Stimulated activated CD8-positive, alpha-beta memory T cell treated with anti-CD3 and anti-CD28 coated beads, Interleukin-7, amount 100 ng/mL, for 1 hour (primary cell): ENCODE measurements at regions not wholly inside any gene's neighbourhood (a gene's known extent, or its start where the extent isn't known, plus 50 kb on each side); places are given as distances from the start of the nearest gene placed in this dataset.
"Not testable (repeated sequence)": the region's sequence is repeated elsewhere in the genome, so short reads cannot be mapped to it uniquely, and the experiment has no call there.

Experiments used
- DNase-seq, 2 donors: peaks; one replicate each; pipeline ENCODE4 v3.0.0-alpha.2; 2020; ENCODE audit warnings: low read depth in 2 of 2

DNA sequence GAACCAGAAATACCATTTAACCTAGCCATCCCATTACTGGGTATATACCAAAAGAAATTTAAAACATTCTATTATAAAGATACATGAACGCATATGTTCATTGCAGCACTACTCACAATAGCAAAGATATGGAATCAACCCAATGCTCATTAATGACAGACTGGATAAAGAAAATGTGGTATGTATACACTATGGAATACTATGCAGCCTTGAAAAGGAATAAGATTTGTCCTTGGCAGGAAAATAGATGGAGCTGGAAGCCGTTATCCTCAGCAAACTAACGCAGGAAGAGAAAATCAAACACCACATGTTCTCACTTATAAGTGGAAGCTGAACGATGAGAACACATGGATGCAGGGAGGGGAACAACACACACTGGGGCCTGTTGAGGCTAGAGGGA, 146.1 kb upstream of the HMGA2 start:
- DNase-seq: not testable (repeated sequence)

DNA sequence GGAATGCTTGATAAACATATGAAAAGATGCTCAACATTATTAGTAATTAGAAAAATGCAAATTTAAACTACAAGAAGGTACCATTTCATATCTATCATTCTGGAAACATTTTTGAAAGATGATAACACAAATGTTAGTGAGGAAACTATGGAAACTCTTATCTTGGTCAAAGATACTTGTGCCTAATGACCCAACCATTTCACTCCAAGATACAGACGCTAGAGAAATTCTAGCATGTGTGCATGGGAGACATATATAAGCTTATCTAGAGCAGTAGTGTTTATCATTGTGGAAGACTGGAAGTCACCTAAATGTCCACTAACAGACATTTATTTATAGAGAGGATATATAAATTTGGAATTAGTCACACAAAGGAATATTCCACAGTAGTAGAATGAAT, 143.1 kb upstream of the HMGA2 start:
- DNase-seq: no peak

DNA sequence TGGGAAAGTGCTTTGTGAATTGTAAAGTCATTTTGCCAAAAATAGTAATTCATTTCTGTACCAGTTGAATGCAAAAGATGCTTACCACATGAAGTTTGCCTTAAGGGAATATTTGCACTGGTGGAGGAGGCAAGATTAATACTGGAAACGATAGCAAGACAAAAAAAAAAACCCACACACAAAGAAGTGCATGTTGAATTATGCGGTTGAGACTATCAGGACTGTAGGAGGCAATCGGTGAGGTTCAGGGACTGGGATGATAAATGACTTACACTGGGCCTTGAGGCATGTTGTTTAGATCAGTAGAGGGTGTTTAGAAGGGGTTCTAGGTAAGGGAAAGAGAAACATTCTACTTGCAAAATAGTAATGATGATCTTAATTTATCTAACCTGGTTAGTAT, 142.2 kb upstream of the HMGA2 start:
- DNase-seq: no peak

DNA sequence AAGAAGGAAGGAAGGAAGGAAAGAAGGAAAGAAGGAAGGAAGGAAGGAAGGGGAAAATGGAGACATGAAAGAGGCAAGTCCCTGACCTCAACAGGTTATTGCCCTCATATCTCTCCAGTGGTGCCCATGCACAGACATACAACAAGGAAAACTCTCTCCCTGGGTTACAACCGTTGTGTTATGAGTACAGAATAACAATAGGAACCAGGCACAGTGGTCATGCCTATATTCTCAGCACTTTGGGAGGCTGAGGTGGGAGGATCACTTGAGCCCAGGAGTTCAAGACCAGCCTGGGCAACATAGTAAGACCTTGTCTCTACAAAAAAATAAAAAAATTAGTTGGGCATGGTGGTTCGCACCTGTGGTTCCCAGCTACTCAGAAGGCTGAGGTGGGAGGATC, 139.4 kb upstream of the HMGA2 start:
- DNase-seq: no peak

DNA sequence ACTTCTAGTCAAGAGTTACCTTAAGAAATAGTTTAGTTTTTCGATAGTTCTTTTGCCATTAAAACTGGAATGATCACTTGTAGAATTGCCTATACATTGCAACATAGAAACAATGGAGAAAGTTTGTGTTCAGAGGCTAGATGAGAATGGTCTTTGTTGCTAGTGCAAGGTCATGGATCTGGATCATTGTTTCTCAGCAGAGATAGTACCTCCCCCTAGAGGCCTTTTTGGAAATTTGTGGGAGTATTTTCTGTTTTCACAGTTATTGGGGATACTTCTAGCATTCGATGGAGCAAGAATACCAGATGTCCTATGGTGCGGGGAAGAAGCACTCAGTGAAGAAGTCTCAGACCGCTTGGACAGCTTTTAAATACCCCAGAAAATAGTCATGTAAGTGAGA, 138.8 kb upstream of the HMGA2 start:
- no peak for DNase-seq

DNA sequence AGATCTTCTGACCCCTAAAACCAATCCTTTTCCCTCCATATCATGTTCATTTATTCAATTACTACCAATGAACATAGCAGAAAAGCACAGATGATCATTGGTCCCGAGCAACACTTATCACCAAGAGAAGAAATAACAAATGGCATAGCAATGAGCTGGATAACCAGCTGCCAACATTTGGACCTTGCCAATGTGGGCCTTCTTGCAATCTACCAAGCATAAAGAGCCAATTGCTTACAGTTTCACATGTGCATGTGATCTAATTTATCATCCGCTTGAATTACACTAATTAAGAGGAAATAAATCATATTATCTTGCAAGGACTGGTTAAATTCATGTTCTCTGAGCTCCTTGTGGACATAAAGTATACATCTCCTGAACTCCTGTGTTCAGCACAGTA, 134.8 kb upstream of the HMGA2 start:
- DNase-seq: no peak

DNA sequence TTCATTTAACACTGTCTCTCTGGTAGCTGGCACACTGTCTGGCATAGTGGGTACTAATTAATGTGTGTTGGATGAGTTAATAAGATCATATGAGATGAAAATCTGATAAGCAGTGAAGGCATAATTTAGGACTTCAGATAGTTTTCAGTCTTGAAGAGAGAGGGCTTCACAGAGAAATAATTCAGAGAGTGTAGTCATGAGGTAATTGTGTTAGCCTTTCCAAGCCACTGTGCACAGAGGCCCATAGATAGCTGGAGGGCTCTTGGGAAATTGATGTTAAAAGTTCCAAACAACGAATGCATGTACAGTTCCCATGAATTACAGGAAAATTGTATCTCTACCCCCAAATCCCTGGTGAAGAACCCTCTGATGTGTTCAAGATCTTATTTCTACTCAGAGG, 133.8 kb upstream of the HMGA2 start:
- no peak for DNase-seq

DNA sequence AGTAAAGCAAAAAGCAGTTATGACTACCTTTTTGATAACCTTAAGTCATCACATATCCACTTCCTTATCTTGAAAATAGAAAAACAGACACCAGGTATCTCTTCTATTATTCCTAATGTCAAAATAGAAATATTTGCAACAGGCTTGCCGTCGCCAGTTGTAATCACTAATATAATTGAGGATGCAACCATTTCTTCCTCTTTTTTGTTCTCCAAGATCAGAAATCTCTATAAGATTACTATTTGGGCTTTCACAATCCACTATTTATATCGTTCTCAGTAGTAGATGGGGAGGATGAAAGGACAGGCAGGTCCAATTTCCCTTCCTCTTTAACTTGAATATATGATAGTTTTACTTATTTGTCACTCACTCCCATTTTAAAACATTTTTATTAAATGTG, 130.2 kb upstream of the HMGA2 start:
- DNase-seq: no peak

DNA sequence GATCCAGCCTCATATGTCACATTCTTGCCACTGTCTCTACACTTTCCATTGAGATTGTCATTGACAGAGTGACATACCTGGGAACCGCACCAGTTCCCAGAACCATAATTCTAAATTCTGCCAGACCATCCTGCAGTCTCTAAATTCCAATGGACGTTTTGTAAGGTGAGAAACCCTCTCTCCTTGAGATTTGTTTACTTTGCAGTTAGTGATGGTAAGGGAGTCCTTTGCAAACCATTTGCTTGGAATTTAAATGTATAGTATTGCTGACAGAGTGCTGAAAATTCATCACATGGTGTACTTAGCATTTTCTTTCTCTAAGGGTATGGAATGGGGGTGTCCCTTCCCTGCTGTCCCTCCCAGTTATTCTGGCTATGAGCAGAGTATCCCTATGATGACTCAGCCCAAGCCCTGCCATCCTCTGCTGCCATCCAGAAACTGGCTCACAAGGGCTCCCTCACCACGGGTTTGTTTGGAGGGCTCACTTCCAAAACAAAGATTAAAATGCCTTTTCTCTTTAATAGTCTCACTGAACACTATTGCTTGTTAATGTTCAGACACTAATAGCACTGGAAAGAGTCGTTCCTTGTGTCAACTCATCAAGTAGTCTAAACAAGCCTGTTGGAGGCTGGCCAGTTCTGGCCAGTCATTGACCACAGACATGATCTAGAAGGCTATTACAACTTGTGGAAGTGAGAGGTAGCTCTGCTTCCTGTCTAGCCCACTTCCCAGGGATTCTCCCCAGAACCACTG, 129.0 kb upstream of the HMGA2 start:
- DNase-seq: no peak

DNA sequence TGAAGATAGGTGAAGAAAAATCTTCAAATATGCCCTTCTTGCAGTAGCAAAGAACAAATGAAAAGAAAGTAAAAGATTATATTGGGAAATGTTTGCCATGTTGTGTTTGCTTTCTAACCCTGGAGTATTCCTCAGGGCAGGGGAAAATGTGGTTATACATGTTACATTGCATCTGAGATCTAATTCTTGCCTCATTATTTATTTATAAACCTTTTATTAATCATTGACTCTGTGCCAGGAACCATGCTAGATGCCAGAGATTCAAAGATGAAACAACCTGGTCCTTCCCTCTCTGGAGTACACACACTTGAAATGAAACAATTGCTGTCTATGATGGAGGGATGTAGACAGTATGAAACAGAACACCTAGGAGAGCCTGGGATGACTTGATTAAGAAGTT, 128.1 kb upstream of the HMGA2 start:
- DNase-seq: no peak

DNA sequence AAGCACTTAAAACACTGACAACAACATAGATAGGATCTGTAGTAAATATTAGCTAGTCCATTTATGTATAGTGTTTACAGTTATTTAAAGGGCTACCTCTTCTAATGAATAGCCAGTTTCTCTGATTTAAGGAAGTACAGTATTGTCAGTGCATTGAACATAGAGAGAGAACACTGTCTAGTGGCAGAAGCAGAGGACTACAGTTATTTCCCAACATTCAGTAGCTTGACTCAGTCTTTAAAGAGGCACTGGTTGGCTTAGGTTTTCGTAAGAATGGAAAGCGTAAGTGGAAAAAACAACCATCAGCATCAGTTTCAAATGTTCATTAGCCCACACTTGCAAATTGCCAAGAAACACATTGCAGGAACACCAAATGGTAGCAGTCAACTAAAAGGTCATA, 125.0 kb upstream of the HMGA2 start:
- no peak for DNase-seq

DNA sequence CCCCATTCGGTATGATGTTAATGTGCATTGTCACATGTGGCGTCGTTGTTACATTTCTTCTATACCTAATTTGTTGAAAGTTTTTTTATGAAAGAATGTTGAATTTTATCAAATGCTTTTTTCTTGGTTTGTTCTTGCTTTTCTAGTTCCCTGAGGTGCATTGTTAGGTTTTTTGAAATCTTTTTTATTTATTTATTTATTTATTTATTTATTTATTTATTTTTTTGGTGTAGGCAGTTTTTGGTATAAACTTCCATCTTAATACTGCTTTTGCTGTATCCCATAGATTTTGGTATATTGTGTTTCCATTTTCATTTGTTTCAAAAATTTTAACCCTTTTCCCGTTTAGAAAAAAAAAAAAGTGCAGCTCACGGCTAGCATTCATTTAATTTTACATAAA, 121.1 kb upstream of the HMGA2 start:
- no peak for DNase-seq

DNA sequence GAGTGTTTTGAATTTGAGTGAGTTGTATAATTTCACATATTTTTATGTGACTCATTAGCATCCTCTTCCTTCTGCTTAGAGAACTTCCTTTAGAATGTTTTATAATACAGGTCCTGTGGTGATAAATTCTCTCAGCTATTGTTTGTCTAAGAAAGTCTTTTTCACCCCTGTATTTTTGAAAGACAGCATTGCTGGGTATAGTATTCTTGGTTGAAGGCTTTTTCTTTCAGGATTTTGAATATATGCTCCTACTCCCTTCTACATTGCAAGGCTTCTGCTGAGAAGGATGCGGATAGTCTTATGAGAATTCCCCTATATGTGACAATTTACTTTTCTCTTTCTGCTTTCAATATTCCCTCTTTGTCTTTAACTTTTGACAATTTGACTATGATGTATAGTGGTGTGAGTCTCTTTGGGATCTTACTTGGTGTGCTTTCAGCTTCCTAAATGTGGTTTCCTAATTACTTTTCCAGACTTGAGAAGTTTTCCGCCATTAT, 118.9 kb upstream of the HMGA2 start:
- DNase-seq: no peak

DNA sequence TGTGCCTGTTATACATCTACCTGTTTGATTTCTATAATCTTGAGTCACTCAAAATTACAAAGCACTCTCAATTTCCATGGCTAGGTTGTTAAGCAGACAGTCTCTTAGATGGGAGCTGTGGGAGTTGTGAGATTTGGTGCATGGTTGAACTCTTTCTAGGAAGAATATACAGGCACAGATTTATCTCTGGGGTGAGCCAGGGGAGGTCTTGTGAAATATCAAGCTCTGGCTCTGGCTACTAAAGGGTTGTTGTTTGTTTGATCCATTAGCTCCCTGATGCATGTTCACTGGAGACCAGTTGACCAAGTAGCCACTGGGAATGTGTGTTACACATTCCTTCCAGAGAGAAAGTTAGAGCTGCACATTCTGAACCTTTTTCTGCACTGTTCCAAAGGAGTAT, 117.2 kb upstream of the HMGA2 start:
- DNase-seq: no peak

DNA sequence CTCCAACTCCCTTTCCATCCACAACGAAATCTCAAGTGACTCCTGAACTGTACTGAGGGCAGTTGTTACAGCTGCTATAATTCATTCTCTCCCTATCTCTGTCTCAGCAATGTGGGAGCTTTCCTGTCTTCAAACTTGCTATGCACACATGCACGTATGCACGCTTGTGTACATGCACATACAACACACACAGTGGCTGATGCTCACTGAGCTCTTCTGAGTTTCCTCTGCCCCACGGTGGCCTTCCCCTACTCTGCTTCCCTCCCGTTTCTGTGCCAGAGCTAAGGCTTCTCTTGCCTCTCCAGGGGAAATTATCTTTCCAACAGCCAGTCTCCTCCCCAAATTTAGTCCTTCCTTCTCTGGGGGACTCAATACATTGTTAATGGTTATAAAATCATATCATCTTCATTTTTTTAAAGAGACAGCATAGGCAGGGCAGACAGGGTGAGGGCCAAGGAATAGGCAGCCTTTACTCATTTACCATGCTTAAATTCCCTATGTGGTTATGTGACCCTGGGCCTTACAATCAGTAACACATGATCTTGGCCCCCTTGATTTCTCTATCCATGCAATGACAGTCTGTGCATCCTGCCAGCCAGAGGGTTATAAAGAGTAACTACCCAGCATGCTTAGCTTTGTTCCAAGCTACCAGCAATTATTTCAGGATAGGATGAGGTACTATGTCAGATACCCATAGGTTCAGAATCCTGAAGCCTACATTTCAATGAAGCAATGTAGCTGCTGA, 111.9 kb upstream of the HMGA2 start:
- DNase-seq: no peak

DNA sequence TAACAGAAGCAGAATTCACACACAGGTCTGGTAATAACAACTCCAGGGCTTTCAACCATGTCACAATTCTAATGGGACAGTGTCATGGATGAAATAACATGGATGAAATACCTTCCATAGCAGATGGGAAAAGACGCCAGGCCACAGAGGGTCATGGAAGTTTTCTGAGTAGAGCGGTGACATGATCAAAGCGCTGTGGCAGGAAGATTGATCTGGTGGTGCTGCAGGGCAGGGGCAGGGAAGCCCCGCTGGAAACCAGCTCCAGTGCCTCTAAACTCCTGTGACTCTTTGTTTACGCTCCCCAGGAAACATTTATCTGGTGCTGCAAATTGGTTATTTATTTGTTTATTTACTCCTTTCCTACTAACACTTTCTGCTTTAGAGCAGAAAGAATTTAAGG, 108.3 kb upstream of the HMGA2 start:
- DNase-seq: no peak

DNA sequence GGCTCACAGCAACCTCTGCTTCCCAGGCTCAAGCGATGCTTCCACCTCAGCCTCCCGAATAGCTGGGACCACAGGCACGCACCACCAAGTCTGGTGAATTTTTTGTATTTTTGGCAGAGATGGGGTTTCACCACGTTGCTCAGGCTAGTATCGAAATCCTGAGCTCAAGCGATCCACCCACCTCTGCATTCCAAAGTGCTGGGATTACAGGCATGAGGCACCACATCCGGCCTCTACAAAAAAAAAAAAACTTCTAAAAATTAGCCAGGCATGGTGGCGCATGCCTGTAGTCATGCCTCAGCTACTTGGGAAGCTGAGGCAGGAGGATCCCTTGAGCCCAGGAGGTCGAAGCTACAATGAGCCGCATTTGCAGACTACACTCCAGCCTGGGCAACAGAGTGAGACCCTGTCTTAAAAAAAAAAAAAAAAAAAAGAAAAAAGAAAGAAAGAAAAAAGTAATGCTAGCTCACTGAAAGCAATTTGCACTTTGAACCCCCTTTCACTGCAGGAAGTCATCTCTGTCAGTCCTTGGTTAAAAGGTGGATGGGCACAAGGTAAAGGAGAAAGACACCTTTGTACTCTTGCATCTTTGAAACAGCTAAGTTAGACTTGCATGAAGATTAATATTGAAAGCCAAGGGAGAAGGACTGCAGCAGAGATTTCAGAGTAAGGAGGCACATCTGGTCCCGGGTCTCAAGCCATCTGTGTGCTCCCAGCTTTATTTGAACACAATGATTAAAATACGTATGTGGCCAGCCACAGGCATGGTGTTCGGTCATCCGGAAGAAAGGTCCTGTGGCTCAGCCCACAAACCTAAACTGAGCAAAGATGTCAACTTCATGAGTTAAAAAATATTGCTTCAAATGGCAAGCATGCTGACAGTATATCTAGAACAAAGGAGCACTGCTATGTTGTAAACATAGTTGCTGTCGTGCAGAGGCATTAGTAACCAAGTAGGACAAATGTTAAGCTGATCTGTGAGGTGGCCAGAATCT, 103.8 kb upstream of the HMGA2 start:
- DNase-seq: no peak

DNA sequence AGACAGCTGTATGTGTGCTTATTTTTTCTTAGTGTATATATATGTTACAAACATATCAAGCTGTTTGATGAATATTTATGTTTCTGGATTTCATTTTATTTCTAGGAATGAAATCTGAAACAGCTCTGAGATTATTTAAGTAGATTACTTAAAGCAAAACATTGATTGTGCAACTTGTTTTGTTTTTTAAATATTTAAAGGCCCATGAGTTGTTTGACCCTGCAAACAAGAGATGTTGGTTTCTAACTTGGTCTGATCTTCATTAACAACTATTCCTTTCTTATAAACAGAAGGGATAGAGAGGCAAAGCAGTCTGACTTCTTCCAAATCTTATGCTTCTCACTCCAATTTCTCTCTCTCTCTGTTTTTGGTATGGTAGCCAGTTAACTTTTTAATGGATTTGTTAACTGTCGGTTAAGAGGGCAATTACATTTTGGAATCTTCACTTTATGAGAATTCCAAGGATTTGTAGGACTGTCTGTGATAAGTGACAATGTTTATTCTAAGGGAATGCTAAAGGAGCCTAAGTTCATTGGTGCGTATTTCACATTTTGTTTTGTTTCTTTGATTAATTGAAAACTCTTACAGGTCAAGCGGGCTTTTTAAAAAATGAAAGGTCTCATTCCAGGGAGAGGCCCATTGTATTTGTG, 102.6 kb upstream of the HMGA2 start:
- DNase-seq: no peak

DNA sequence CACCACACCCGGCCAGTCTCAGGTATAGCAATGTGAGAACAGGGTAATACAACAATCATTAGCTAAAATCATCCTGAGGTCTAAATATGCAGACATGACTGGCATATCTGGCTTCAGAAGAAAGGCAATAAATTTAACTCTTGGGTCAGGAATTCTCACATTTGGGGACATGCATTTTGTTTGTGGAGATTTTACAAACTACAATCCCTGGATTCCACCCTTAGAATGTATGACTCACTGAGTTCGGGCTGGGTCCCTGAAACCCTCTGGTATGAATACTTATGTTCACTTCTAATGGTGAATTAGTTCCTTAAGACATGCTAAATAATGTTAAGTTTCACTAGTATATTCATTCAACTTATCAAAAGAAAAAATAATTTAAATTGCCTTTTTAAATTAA, 98.9 kb upstream of the HMGA2 start:
- DNase-seq: no peak

DNA sequence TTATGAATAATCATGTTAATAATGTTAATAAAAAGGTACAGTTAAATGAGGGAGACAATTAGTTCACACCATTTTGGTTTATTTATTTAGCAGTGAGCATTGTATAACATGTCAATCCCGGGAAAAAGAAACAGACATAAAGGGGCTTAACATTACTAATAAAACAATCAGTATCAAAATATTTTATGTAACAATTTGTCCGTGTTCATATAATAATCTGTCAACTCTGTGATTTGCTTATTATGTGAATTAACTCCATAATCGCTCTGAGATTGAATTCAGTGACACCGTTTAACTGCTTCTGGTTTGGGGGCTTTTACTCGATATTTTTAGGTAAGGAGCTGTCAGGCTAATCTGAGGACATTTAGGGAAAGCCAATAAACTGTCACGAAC, 95.8 kb upstream of the HMGA2 start:
- DNase-seq: no peak
